ENCODE measurements at regions not wholly inside any gene's neighbourhood (a gene's known extent, or its start where the extent isn't known, plus 50 kb on each side); places are given as distances from the start of the nearest gene placed in this dataset.
"Not testable (repeated sequence)": the region's sequence is repeated elsewhere in the genome, so short reads cannot be mapped to it uniquely, and the experiment has no call there.

DNA sequence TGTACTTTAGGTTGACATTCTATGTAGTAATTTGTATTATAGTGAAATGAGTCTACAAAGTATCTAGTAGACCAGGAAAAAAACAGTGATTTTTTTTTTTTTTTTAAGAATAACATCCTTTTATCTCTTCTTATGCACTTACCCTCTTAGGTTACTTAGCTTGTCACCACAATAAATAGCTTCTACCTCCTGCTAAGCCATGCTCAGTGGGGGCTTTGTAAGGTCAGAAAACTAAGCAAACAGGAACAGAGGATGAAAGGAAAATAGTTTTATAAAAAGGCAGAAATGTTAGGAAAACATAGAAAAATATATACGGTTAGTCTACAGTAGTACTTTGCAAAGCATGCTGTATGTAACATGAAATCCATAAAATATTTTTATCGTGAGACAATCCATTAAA lies 385.3 kb upstream of the ATXN7L3B start:
- no peak for DNase-seq
- no peak overlapping the region for H3K4me3 ChIP-seq
- no peaks in the 10 kb centered on the region for H3K27me3 ChIP-seq
- intact Hi-C loops (cut with DNase I; ENCODE audit: low total_unique reads): no loop called here
- H3K4me1 ChIP-seq: no peaks in the 10 kb centered on the region
- no peak for TF ChIP-seq CTCF (IDR thresholded peaks at IDR 0.05)
- no peaks in the 10 kb centered on the region for H3K36me3 ChIP-seq
- H3K27ac ChIP-seq: no peak overlapping the region
- H3K9me3 ChIP-seq: no peaks in the 10 kb centered on the region

DNA sequence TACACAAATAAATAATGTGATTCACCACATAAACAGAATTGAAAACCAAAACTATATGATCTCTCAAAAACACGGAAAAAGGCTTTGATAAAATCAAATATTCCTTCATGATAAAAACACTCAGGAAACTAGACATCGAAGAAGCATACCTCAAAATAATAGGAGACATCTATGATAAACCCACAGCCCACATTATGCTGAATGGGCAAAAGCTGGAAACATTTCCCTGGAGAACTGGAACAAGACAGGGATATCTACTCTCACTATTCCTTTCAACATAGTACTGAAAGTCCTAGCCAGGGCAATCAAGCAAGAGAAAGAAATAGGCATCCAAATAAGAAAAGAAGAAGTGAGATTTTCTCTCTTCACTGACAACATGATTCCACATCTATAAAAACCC lies 371.5 kb upstream of the ATXN7L3B start:
- H3K27ac ChIP-seq: no peak overlapping the region
- TF ChIP-seq CTCF (IDR thresholded peaks at IDR 0.05): no peak
- no peaks in the 10 kb centered on the region for H3K9me3 ChIP-seq
- H3K36me3 ChIP-seq: no peaks in the 10 kb centered on the region
- no peaks in the 10 kb centered on the region for H3K4me1 ChIP-seq
- intact Hi-C loops (cut with DNase I; ENCODE audit: low total_unique reads): no loop called here
- H3K4me3 ChIP-seq: no peak overlapping the region
- no peaks in the 10 kb centered on the region for H3K27me3 ChIP-seq
- no peak for DNase-seq

- no peak for TF ChIP-seq CTCF (IDR thresholded peaks at IDR 0.05)
- Histone ChIP-seq H3K27ac (no peak overlapping the region), H3K4me1 (no peaks in the 10 kb centered on the region), H3K27me3 (no peaks in the 10 kb centered on the region), H3K36me3 (no peaks in the 10 kb centered on the region), H3K9me3 (no peaks in the 10 kb centered on the region), H3K4me3 (no peak overlapping the region)
- intact Hi-C loops (cut with DNase I; ENCODE audit: low total_unique reads): no loop called here
- no peak for DNase-seq
These were observed 368.0 kb upstream of the ATXN7L3B start for GRCh38 chr12:74169607-74170006.

DNA sequence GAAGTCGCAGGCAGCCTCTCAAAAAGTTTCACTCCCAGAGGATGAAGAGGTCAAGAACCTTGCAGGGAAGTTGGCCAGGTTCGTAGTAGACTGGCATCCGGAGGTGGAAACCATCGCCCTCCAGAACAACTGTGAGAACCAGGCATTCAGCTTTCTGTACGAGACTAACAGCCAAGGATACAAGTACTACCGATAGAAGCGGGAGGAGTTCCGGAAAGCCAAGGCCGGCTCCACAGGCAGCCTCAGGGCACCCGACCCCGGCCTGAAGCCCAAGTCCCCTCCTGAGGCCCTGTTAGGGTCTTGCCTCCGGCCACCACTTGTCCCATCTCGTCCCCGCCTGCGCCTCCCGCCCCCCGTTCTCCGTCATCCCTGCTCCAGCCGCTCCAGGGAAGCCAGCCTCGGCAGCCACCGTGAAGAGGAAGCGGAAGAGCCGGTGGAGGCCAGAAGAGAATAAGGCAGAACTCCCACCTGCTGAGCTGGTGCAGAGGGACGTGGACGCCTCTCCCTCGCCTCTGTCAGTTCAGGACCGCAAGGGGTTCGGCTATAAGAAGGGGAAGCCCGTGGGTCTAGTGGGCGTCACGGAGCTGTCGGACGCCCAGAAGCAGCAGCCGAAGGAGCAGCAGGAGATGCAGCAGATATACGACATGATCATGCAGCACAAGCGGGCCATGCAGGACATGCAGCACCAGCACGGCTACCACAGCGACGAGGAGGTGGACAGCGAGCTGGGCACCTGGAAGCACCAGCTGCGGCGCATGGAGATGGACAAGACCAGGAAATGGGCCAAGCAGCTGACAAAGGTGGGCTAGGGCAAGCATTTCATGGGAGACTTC lies 366.8 kb upstream of the ATXN7L3B start:
- Histone ChIP-seq H3K4me3 (no peak overlapping the region), H3K4me1 (no peaks in the 10 kb centered on the region), H3K27ac (no peak overlapping the region), H3K9me3 (no peaks in the 10 kb centered on the region), H3K27me3 (no peaks in the 10 kb centered on the region), H3K36me3 (no peaks in the 10 kb centered on the region)
- no peak for DNase-seq
- intact Hi-C loops (cut with DNase I; ENCODE audit: low total_unique reads): no loop called here
- no peak for TF ChIP-seq CTCF (IDR thresholded peaks at IDR 0.05)

DNA sequence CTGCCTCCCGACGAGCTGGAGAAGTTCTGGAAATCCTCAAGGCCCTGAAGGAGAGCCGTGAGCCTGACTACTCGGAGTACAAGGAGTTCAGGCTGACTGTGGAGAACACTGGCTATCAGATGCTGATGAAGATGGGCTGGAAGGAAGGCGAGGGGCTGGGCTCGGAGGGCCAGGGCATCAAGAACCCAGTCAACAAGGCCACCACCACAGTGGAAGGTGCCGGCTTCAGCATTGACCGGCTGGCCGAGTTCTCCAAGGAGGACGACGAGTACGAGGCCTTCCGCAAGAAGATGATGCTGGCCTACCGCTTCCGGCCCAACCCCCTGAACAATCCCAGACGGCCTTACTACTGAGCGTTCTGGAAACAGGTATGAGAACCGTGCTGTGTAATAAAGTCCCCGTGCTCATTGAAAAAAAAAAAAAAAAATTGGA lies 366.1 kb upstream of the ATXN7L3B start:
- Histone ChIP-seq H3K36me3 (no peaks in the 10 kb centered on the region), H3K9me3 (no peaks in the 10 kb centered on the region), H3K27me3 (no peaks in the 10 kb centered on the region), H3K27ac (no peak overlapping the region), H3K4me3 (no peak overlapping the region), H3K4me1 (no peaks in the 10 kb centered on the region)
- intact Hi-C loops (cut with DNase I; ENCODE audit: low total_unique reads): no loop called here
- no peak for TF ChIP-seq CTCF (IDR thresholded peaks at IDR 0.05)
- no peak for DNase-seq

GRCh38 chr12:74174961-74175360 lies 362.7 kb upstream of the ATXN7L3B start:
- intact Hi-C loops (cut with DNase I; ENCODE audit: low total_unique reads); H3K27ac ChIP-seq; H3K9me3 ChIP-seq; H3K4me1 ChIP-seq; DNase-seq; H3K27me3 ChIP-seq; H3K4me3 ChIP-seq; H3K36me3 ChIP-seq: not testable (repeated sequence)
